ENCODE measurements at regions not wholly inside any gene's neighbourhood (a gene's known extent, or its start where the extent isn't known, plus 50 kb on each side); places are given as distances from the start of the nearest gene placed in this dataset.
A peak's percentile ranks its signal among the peaks of the same experiment; 100 is the strongest.
"Not testable (repeated sequence)": the region's sequence is repeated elsewhere in the genome, so short reads cannot be mapped to it uniquely, and the experiment has no call there.

DNA sequence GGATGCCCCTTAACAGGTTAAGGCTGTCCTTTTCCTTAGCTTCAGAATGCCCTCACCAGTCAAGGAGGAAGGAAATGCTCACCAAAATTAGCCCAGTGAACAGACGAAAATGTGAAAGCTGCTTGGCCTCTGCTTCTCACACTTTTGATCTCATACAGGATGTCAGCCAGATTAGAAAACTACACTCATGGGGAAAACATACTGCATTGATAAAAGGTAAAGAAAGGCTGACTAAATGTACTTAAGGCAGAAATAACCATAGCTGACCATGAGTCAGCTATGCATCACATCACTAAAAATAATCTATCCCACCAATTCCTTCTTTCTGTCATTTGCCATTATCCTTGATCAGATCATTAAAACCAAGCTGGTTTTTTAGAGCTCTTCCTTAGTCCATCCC lies 198.4 kb upstream of the TENT5A start:
- no peak for DNase-seq

DNA sequence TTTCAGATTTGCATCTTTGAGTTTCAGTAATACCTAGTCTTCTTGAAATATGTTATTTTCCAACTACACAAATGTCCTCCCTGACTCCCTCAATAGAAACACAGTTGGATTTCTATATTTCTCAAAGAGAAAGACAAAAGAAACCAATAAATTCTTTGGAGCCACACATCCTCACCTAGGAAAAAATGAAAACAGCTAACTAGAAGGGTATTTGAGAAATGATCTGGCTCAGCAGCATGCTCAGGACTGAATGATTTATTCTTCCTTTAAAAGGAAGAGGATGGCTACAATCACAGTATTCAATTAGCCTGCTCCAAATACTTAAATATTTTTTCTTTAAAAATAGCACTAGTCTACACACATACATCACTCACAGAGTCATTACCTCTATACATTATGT lies 196.4 kb upstream of the TENT5A start:
- DNase-seq: no peak

DNA sequence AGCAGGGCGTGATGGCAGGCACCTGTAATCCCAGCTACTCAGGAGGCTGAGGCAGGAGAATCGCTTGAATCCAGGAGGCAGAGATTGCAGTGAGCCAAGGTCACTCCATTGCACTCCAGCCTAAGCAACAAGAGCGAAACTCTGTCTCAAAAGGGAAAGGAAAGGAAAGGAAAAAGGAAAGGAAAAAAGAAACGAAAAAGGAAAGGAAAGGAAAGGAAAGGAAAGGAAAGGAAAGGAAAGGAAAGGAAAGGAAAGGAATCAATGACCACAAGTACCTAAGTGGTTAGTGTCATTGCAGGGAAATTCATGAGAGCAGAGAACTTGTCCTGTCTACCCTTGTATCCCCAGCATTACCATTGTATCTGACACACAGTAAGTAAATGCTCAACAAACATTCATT lies 195.7 kb upstream of the TENT5A start:
- not testable (repeated sequence) for DNase-seq

DNA sequence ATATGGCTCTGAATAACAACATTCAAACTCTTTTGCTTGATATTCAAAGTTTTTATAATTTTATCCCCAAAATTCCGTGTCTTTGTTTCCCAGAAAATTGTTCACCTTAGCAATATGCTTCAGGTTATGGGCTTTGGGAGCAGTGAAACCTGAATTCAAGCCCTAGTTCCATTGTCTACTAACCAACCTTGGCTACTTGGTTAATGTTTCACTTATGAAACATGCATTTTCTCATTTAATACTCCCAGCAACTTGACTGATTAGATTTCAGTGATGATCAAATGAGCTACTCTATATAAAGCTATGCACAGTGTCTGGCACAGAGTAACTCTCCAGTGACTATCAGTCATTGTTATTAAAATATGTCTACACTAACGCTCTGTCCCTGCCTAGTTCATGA lies 192.2 kb upstream of the TENT5A start:
- DNase-seq: no peak

DNA sequence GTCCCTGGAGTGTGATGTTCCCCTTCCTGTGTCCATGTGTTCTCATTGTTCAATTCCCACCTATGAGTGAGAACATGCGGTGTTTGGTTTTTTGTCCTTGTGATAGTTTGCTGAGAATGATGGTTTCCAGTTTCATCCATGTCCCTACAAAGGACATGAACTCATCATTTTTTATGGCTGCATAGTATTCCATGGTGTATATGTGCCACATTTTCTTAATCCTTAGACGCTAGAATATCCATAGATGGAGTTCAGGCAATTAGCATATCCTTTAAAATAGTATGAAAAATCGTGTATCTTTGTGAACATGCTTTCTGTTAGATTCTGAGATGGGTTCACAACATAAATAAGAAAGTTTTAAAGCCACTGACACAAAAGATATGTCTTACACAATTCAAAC lies 190.4 kb upstream of the TENT5A start:
- DNase-seq: not testable (repeated sequence)

DNA sequence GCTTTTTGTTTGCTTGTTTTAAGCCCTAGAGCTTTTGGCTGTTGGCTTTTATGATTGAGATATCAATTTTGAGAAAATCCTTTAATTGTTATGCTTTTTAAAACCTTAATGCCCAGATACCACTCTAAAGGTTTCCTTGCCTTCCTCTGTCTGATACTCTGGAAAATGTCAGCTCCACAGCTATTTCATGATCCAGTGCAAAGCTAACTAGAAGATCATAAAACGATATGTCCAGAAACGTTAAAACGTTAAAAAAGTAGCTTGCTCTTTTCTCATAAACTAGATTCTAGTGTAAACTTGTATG lies 189.5 kb upstream of the TENT5A start:
- DNase-seq: no peak

DNA sequence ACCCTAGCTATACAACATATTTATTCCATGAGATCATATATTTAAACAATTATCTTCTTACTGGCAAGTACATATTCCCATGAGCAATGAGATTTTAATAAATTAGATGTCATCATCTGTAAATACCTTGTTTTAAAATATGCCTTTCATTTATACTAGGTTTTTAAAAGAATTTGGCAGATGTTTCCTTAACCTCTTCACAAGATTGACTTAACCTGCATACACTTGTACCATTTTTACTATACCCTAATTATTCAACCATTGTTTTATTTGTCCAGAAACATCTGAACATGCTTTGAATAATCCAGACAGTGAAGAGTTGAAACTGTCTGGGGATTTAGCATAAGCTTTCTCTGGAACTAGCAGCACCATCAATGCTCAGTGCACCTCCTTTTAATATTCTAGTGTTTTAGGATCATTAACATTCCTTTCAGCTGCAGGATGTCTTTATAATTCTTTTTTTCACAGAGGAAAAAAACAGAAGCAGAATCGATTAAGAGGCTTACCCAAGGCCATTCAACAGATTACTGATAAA lies 188.0 kb upstream of the TENT5A start:
- DNase-seq: no peak

DNA sequence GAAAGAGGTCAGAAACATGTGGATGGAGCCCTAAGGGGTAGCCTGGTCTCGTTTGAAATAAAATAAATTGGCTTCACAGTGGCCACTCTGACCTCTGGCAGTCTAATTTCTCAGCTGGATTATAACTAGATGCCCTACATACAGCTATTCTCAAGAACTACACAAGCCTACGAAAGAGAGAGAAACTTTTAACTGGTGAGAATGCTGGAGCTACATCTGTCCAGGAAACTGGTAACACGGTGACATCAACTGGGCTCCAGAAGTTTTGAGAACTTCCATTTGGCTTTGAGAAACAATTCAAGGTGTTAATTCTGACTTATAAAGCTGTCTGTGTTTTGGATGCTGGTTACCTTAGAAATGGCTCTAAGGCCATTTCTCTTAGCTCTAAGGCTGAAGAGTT lies 187.3 kb upstream of the TENT5A start:
- DNase-seq: no peak

DNA sequence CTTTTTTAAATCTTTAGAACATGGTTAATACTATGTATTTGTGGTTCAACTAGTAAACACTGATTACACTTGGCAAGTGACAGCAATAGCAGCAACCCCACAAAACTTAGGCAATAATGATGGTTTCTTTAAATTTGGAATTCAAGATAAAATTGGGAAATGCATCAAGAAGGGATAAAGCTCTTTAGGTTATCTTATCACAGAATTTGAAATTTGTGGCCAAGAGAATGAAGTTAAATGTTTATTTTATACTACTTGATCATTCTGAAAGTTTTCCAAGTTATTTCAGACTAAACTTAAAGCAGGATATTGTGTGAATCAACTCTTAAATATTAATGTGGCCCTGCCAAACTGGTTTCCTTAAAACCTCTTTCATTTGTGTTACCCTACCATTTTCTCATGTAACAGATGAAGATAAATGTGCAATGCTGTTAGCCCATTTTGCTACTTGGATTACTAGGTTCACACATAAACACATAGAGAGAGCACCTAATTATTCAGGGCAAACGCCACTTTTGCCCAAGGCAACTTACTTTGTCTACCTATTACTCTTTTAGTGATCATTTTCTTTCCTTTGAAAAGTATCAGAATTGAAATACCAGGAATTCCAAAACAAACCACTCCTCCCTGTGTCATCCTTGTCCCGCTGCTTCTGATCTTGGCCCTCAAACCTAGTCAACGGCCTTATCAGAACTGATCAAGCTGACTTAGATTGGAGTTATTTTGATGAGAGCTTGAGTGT lies 186.7 kb upstream of the TENT5A start:
- DNase-seq: peak; percentile 39

DNA sequence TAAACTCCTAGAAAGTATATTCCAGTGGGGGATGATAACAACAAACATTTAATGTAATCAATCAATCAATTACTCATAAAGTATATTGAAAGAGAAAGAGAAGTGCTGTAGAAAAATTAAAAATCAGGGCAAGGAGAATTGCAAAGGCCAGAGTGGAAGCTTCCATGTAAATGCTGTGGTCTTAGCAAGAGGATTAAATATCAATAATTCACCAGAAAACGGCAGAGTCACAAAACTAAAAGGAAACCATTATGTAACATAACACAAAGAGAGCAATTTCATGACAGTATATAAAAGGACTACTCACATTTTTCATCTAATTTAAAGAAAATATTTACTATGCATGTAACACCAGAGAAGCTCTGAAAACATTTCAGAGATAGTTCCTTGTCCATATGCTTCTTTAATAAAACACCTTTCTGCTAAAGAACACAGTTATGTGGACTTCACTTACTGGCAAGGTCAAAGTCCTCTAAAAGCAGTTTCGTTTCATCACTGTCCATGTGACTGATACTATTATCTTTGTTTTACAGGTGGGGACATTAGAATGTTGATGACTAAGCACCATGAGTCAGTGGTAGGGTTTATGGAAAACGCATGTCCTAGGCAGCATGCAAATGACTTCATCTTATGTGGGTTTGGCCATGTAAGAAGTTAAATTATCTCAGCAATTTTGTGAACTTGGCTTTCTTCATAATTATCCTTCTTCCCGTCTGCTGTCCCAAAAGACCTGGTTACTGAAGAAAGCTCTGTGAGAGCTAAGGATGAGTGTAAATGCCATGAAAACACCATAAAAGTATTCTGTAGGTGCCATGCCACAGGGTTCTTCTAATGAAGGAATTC lies 185.8 kb upstream of the TENT5A start:
- DNase-seq: peak; percentile 58

DNA sequence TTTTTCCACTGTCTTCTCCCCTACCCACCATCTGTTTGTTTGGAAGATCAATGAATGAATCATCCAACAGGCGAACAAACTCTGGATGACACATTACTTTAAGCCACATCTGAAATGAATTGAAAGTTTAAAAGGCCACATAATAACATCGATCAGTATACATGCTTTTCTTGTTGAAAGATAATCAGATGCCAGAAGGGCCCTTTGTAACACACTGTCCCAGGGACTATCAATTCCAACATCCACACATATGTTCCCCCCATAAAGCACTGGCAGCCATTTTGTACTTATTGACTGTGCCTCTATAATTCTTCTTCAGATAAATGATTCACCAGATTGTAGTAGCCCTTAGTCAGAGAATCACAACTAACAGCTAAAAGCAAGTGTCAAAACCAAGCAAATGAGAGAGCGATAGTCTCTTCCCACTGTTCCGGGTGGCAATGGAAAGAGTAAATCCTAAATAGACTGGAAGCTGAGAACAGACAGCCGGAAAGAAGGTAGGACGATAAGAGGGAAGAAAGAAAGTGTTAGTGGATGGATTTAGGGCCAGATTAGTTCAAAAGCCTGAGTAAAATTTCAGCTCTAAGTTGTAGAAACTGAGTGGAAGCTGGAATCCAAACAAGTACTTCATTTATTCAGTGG lies 184.9 kb upstream of the TENT5A start:
- no peak for DNase-seq

DNA sequence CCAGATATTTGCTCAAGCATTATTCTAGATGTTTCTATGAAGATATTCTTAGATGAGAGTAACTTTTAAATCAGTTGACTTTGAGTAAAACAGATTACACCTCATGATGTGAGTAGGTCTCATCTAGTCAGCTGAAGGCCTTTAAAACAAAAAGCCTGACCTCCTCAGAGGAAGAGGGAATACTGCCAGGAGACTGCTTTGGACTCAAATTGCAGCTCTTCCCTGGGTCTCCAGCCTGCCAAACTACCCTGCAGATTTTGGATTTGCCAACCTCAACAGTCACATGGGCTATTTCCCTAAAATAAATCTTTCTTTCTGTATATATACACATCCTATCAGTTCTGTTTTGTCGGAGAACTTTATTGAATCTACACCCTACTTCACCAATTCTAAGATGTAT lies 182.5 kb upstream of the TENT5A start:
- no peak for DNase-seq

DNA sequence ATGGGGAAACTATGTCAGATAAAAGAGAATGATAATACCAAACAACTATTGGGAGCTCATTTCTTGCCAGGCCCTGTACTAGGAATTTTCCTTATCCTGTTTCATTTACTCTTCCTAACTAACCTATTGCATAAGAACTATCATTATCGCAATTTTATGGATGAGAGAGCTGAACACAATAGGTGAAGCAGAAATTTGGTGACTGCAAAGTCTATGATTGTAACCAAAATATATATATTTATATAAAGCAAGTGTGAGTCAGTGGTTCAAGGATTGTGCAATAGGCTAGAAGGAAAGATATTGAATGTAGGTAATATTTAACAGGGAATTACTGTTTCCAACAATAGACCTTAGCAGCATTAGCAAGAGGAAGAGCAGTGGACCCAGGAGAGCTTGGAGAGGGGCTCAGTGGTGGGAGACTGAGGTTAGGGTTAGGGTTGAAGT lies 181.1 kb upstream of the TENT5A start:
- no peak for DNase-seq

DNA sequence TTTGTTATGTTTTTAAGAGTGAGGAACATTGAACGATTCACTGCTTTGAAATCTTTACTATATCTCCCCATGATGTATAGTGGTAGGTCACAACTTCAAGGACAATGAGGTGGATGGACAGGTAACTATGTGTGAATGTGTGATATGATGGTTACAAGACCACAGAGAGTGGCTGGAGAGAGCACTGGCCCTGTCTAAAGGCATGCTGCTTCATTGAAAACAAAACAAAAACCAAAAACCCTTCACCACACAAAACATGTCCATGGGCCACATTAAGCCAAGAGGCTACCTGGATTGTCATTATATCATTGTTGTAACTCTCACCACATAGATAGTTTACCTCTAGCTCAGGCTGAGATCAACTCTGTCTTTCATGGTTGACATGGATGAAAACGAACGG lies 180.6 kb upstream of the TENT5A start:
- no peak for DNase-seq

DNA sequence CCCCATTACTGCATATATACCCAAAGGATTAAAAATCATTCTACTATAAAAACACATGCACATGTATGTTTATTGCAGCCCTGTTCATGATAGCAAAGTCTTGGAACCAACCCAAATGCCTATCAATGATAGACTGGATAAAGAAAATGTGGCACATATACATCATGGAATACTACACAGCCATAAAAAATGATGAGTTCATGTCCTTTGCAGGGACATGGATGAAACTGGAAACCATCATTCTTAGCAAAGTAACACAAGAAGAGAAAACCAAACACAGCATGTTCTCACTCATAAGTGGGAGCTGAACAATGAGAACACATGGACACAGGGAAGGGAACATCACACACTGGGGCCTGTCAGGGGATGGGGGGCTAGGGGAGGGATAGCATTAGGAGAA lies 180.0 kb upstream of the TENT5A start:
- not testable (repeated sequence) for DNase-seq

DNA sequence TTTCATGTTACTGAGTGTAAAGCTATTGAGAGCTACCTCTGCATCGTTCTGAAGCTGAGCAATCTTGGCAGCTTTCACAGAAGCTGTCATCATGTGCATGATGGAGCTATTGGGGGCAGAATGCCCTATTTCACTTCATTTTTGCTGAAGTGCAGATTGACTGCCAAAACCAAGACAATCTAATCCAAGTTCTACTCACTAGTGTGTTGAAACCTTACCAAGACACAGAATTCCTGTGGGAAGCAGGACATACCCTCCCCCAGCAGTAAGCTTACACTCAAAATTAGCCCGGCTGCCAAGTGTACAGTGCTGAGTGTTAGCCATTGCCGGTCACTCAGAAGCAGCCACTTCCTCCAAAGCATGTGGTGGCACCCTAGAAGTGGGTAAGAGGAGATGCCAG lies 177.3 kb upstream of the TENT5A start:
- DNase-seq: no peak

DNA sequence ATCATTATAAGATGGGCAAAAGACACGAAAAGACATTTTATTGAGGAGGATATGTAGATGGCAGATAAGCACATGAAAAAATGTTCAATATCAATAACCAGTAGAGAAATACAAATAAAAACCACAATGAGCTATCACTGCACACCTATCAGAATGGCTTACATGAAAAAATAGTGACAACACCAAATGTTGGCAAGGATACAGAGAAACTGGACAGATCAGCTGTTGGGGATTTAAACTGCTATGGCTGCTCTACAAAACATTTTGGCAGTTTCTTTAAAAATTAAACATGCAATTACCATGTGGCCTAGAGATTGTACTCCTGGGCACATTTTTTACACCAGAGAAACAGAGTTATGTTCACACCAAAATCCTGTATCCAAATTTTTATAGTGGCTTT lies 172.7 kb upstream of the TENT5A start:
- DNase-seq: no peak

DNA sequence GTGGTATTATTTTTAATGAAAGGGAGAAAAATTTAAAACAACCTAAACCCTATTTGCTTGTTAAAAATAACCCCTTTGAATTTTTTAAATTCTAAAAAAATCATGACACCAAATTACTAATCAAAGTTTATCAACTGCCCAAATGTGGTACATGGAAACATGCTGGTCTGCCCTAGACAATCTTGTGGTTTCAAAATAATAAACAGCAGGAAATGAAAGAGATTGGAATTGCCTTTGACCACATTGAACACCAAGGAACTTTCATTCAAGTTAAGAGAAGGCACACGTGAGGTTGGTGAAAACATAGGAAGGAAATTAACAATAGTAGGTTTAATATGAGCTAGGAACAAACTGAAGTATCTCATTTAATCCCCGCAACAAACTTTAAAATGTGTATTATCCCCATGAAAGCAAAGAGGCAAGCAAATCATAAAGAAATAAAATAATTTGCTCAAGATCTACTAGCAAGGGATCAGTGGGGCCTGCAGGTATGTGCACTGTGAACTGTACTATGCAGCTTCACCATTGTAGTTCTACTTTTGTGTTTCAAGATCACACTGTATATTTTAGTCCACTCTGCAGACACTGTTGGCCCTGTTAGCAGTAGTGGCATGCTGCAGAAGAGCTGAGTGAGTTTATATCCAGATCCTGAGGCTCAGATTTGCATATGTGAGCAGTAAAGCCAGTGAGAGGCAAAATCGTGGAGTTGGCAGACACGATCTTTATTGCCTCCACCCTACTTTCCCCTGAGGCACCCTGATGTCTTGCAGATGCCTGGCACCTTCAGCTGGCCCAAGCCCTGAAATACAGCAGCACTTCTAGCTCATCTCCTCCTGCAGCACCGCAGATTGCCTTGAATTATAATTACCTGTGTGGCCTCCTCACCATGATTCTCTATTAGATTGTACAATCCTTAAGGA lies 157.8 kb upstream of the TENT5A start:
- DNase-seq: no peak

DNA sequence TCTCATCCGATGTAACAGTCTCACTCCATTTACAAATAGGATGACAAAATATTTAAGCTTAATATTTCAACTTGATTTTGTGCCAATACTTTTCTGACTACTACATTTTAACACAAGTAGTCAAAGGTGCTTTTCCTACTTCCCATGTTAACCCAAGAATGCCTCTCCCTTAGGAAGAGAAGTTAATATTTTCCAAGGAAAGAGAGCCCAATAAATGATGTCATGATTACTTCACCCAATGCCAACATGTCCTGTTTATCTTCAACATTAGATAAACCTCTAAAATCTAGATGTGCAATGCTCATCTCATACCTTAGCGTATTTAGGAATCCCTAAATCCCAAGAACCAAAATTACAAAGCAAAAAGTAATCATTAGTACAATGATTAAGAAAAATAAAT lies 156.7 kb upstream of the TENT5A start:
- no peak for DNase-seq

DNA sequence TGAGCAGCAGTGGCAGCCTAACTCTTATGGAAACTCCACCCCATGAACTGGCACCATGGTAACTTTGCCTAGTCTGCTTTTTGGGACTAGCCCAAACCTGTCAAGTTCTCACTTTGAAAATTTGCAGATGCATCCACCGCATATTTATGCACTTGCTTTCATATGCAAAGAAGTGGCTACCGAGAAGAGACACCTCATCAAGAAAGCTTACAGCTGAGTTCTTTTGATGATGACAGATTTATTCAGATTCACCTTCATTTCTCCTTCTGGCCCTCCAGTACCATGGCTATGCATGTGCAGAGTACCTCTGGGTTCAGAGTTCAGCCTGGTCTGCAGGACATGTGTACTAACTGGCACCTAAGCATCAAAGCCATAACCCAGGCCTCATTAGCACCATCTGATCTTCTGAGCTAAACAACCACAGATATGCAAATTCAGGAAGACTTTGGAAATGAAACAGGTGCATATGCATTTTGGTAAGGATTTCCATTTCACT lies 154.3 kb upstream of the TENT5A start:
- no peak for DNase-seq

DNA sequence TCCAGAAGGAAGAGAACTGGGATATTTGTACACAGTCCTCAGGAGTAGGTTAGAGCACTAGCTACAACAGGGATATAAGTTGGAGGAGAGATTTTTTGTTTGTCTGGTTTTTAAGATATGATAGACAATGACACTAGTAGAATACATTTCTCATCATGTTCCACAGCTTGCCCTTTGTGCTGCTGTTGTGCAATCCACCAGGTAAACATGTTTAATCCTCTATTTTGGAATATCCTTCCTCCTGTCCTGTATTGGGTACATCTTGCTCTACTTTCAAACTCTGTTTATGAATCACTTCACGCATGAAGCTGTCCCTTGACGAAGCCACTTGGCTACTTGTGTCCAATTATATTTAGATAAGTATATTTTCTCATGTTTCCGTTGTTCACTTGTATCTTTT lies 153.6 kb upstream of the TENT5A start:
- DNase-seq: no peak

DNA sequence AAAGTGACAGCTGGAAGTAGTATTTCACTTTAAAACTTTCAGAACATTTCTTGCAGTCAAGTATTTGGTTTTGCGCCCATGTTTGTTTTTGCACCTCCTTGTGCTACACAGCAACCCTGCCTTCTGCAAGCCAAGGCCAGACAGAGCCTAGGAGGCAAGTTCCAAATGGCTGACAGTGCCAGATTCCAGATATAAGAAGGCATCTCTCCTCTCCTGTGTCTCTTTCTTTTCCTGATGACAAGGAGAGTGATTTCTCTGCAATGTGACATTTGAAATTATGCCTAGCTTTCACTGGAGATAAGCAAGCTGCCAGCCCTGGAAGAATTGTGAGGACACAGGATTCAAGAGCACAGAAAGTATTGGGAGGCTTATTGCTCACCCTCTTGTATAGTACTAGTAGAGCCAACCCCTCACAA lies 149.1 kb upstream of the TENT5A start:
- no peak for DNase-seq

DNA sequence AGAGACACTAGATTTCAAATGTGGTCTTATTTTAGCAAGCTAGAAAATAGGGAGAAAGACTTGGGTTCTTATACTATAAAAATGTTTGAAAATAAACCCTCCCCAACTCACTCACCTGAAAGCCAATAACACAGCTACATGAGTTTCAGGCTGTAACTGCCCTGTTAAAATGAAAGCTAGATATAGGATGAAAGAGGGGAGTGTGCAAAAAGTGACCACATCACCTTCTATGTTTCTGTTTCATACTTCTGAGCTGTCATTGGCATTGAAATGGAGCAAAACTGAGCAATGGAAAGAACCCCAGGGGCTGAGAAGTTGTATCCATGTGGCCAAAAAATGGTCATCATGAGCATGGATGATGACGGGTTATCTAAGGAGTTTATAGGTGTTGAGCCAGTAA lies 148.1 kb upstream of the TENT5A start:
- DNase-seq: no peak
